ENCODE measurements at regions not wholly inside any gene's neighbourhood (a gene's known extent, or its start where the extent isn't known, plus 50 kb on each side); places are given as distances from the start of the nearest gene placed in this dataset.

DNA sequence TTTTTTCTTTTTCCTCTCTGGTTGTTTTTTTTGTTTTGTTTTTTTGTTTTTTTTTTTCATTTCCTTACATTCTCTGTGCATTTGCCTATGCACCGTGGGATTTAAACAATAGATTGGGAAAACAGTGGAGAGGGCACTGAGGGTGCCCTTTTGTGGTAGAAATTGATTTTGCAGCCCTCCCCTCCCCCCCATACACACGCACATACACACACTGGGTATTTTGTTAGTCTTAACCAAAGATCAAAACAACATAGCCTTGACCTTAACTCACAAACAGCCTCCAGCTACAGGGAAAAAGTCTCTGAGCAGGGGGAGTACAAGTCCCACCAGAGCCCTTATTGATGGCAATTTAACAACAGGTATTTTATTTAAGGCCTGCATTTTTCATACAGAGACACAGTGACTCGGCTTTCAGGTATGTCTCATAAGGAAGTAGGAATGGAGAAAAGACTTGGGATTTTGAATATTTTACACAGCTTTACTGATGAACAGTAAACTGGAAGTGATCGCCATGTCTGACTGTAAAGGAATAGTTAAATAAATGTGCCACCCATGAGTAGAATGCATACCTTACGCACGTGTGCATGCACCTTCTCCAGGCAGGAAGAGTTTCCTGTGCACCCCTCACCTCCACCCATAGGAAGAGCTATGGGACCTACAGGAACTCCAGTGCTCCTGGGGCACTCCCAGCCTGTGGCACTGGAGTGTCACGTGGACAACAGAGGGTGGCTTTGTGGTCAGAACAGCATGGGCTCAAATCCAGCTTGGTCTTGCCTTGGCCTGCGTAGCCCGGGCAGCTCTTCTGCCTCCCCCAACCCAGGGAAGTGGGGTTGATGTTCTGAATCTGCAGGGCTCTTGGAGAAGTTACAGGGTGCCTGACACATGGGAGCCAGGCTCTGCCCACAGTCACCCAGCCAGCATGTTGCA lies 266.4 kb downstream of the ANAPC1 start:
- H2BK12ac ChIP-seq (ENCODE audit: insufficient read length, low read depth, low read length): no peak overlapping the region
- peaks cover 0 to 3% of the 10 kb centered on the region in 2 experiments; a peak in 1 of 5 replicates for H3K9me3 Mint-ChIP-seq
- H3K27me3 ChIP-seq (ENCODE audit: insufficient read depth, low read length): no peaks in the 10 kb centered on the region
- H3K4ac ChIP-seq (ENCODE audit: low read depth, low read length): no peak overlapping the region
- no peak overlapping the region for H2BK15ac ChIP-seq (ENCODE audit: low read depth, low read length)
- H3K27ac Mint-ChIP-seq: no peak overlapping the region
- H3K27me3 Mint-ChIP-seq (ENCODE audit: low read depth): no peaks in the 10 kb centered on the region; the same call in 1 of the 2 replicates
- no peak overlapping the region for H2AFZ ChIP-seq (ENCODE audit: low read length)
- DNase-seq: no peak
- no peaks in the 10 kb centered on the region for H3K79me2 ChIP-seq (ENCODE audit: insufficient read depth, low read length)
- H3K4me1 Mint-ChIP-seq: peaks cover 18 to 21% of the 10 kb centered on the region in 2 experiments
- H2BK5ac ChIP-seq (ENCODE audit: insufficient read length, low read length): no peak overlapping the region
- H2BK20ac ChIP-seq (ENCODE audit: low read depth, low read length, poor library complexity, severe bottlenecking): no peak overlapping the region
- no peak overlapping the region for H3K4me2 ChIP-seq (ENCODE audit: insufficient read depth, insufficient read length, low read length)
- H3K9me3 ChIP-seq (ENCODE audit: control insufficient read depth, low read depth, low read length): no peaks in the 10 kb centered on the region
- peaks cover 2% of the 10 kb centered on the region for H4K20me1 ChIP-seq (ENCODE audit: control insufficient read depth, insufficient read depth, insufficient read length)
- no peak overlapping the region for H3K14ac ChIP-seq (ENCODE audit: insufficient read depth, low read length)
- no peak overlapping the region for H3K56ac ChIP-seq (ENCODE audit: insufficient read length, low read depth, low read length)
- no peak overlapping the region for H4K91ac ChIP-seq (ENCODE audit: insufficient read length, low read depth, low read length)
- WGBS (ENCODE audit: extremely low coverage, insufficient read length, low lambda C conversion rate): no CpG with 5 or more reads among the region's 9 CpGs
- H2BK120ac ChIP-seq (ENCODE audit: low read depth, low read length, poor library complexity, severe bottlenecking): no peak overlapping the region
- no peaks in the 10 kb centered on the region; a peak in 1 of 7 replicates for H3K36me3 Mint-ChIP-seq (ENCODE audit: insufficient read depth in 1 of 3, low read depth in 3 of 3)
- H3K9ac ChIP-seq (ENCODE audit: extremely low read depth, insufficient read length, low read length): no peak overlapping the region
- no peak overlapping the region for H3K4me3 Mint-ChIP-seq
- no peaks in the 10 kb centered on the region for H3K23me2 ChIP-seq (ENCODE audit: insufficient read length, low read depth, low read length, poor library complexity, severe bottlenecking)
- H4K8ac ChIP-seq (replicated peaks; ENCODE audit: insufficient read length, low read depth, low read length): no peak overlapping the region
- H3K18ac ChIP-seq (ENCODE audit: insufficient read length, low read depth, low read length): no peak overlapping the region
- H4K5ac ChIP-seq (ENCODE audit: insufficient read length, low read depth, low read length): no peak overlapping the region
- H3K23ac ChIP-seq (ENCODE audit: insufficient read length, low read depth, low read length): no peak overlapping the region
- H3K4me1 ChIP-seq (ENCODE audit: insufficient read depth, low read length): 0 out of 2 replicates have a peak, but pooled peaks cover 2% of the 10 kb centered on the region
- H3K27ac ChIP-seq (ENCODE audit: insufficient read length, low read depth, low read length): no peak overlapping the region
- no peak for TF ChIP-seq CTCF (conservative IDR thresholded peaks at IDR 0.05)
- H3K79me1 ChIP-seq (ENCODE audit: insufficient read depth, low read depth, low read length, poor library complexity, severe bottlenecking): no peaks in the 10 kb centered on the region
- H2AK5ac ChIP-seq (ENCODE audit: insufficient read length, low read length): no peak overlapping the region
- H3T11ph ChIP-seq (ENCODE audit: low read length): no peak overlapping the region

Data from H9 (cell line).